ENCODE measurements at regions not wholly inside any gene's neighbourhood (a gene's known extent, or its start where the extent isn't known, plus 50 kb on each side); places are given as distances from the start of the nearest gene placed in this dataset.
"Not testable (repeated sequence)": the region's sequence is repeated elsewhere in the genome, so short reads cannot be mapped to it uniquely, and the experiment has no call there.

DNA sequence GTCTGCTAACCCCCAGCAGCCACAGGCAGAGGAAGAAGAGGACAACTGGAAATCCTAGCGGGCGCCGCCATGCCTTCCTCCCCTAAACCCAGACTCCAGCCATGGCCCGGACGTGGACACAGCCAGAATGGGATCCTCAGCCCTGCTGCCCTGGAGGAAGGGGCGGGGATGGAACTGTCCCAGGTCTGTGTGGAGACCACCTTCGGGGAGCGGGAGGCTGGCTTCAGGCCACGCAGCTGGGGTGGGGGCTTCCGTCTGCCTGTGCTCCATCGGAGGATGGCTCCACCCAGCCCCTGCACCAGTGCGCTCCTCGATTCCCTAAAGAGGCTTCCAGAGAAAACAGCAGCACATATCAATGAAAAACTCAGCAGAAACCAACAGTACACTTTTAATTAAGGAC lies 190.4 kb downstream of the KLRB1 start:
- TF ChIP-seq, protein P1, sequence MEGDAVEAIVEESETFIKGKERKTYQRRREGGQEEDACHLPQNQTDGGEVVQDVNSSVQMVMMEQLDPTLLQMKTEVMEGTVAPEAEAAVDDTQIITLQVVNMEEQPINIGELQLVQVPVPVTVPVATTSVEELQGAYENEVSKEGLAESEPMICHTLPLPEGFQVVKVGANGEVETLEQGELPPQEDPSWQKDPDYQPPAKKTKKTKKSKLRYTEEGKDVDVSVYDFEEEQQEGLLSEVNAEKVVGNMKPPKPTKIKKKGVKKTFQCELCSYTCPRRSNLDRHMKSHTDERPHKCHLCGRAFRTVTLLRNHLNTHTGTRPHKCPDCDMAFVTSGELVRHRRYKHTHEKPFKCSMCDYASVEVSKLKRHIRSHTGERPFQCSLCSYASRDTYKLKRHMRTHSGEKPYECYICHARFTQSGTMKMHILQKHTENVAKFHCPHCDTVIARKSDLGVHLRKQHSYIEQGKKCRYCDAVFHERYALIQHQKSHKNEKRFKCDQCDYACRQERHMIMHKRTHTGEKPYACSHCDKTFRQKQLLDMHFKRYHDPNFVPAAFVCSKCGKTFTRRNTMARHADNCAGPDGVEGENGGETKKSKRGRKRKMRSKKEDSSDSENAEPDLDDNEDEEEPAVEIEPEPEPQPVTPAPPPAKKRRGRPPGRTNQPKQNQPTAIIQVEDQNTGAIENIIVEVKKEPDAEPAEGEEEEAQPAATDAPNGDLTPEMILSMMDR (IDR thresholded peaks at IDR 0.05 in 2 of 3, conservative IDR thresholded peaks at IDR 0.05 in 1 of 3; ENCODE audit: control insufficient read depth in 2 of 3, extremely low read depth in 1 of 3, insufficient read depth in 1 of 3, low read depth in 3 of 3, low read length in 3 of 3): not testable (repeated sequence)
- not testable (repeated sequence) for TF ChIP-seq ZSCAN29 (IDR thresholded peaks at IDR 0.05); POLR2AphosphoS5 (IDR thresholded peaks at IDR 0.05; ENCODE audit: low read length); MXI1 (IDR thresholded peaks at IDR 0.05; ENCODE audit: low read depth, low read length); ATF2 (IDR thresholded peaks at IDR 0.05; ENCODE audit: low read length); ZNF622 (IDR thresholded peaks at IDR 0.05); SP1 (IDR thresholded peaks at IDR 0.05; ENCODE audit: low read depth, low read length); POLR2A (IDR thresholded peaks at IDR 0.05; ENCODE audit: low read depth, low read length)
